PC-3 (cell line): ENCODE measurements at regions not wholly inside any gene's neighbourhood (a gene's known extent, or its start where the extent isn't known, plus 50 kb on each side); places are given as distances from the start of the nearest gene placed in this dataset.

Experiments
- ATAC-seq: fragments of 200-7000 bp; cut with Tn5 transposase; 2 replicates; pipeline ENCODE4 v1.9.1; 2020; ENCODE audit warnings: mild to moderate bottlenecking, moderate library complexity
- BruUV-seq: library from RNA; stranded (reverse); fragments of 400-500 nt; replicated peaks from 2 replicates; lab custom pipeline; 2021; lab: Mats Ljungman, UMichigan
- CTCF ChIA-PET: fragments of 300-600 bp; sonication (Branson Sonifier 250); formaldehyde crosslinking; loops from one replicate; lab custom pipeline; 2022; ENCODE audit warnings: antibody characterized with exemption; lab: Charles Lee
- POLR2A ChIA-PET: fragments of 300-600 bp; sonication (Branson Sonifier 250); formaldehyde crosslinking; loops from one replicate; lab custom pipeline; 2022; ENCODE audit warnings: antibody characterized with exemption; ENCODE audit not compliant: unreplicated experiment; lab: Charles Lee
- DNase-seq: peaks from one replicate; pipeline ENCODE4 v3.0.0-alpha.2; 2015
- H2AFZ ChIP-seq: fragments of 300-600 bp; sonication (generic); 2 replicates; pipeline ENCODE4 v1.6.0; 2016; ENCODE audit warnings: antibody characterized with exemption, low read length
- H3F3A ChIP-seq: fragments of 300-600 bp; sonication (generic); one replicate; pipeline ENCODE4 v1.6.0; 2017; ENCODE audit warnings: antibody characterized with exemption, low read length, control low read depth, mild to moderate bottlenecking; ENCODE audit not compliant: unreplicated experiment
- H3K27ac ChIP-seq: fragments of 300-600 bp; sonication (generic); 2 replicates; pipeline ENCODE4 v1.5.1; 2016; ENCODE audit warnings: mild to moderate bottlenecking, low read length
- H3K27me3 ChIP-seq: fragments of 300-600 bp; sonication (generic); 2 replicates; pipeline ENCODE4 v1.6.1; 2016; ENCODE audit warnings: low read length, mixed read lengths
- H3K36me3 ChIP-seq: fragments of 300-600 bp; sonication (generic); 2 replicates; pipeline ENCODE4 v1.6.1; 2016; ENCODE audit warnings: low read depth, mixed run types, low read length, mixed read lengths
- H3K4me1 ChIP-seq: fragments of 300-600 bp; sonication (generic); 2 replicates; pipeline ENCODE4 v1.5.1; 2016; ENCODE audit warnings: low read length; ENCODE audit not compliant: insufficient read depth
- H3K4me2 ChIP-seq: fragments of 300-600 bp; sonication (generic); 2 replicates; pipeline ENCODE4 v1.6.0; 2016; ENCODE audit warnings: low read length
- H3K4me3 ChIP-seq: fragments of 300-600 bp; sonication (generic); 2 replicates; pipeline ENCODE4 v1.5.1; 2016; ENCODE audit warnings: mild to moderate bottlenecking, low read length, mixed read lengths
- H3K79me2 ChIP-seq: fragments of 300-600 bp; sonication (generic); 2 replicates; pipeline ENCODE4 v1.6.1; 2017; ENCODE audit warnings: low read length, mixed read lengths
- H3K9ac ChIP-seq: fragments of 300-600 bp; sonication (generic); 2 replicates; pipeline ENCODE4 v1.6.0; 2016; ENCODE audit warnings: mild to moderate bottlenecking, low read length
- H3K9me2 ChIP-seq: fragments of 300-600 bp; sonication (generic); replicated peaks from 2 replicates; pipeline ENCODE4 v1.6.1; 2016; ENCODE audit warnings: mixed run types, low read length, mixed read lengths
- H3K9me3 ChIP-seq: fragments of 300-600 bp; sonication (generic); 2 replicates; pipeline ENCODE4 v1.6.1; 2016; ENCODE audit warnings: low read length, mixed read lengths
- H4K20me1 ChIP-seq: fragments of 300-600 bp; sonication (generic); 2 replicates; pipeline ENCODE4 v1.6.1; 2016; ENCODE audit warnings: low read length, mixed read lengths
- EZH2 ChIP-seq: fragments of 300-600 bp; sonication (generic); IDR thresholded peaks from one replicate; pipeline ENCODE4 v1.6.1; 2017; ENCODE audit warnings: antibody characterized with exemption, mild to moderate bottlenecking, low read length; ENCODE audit not compliant: unreplicated experiment
- EZH2phosphoT487 ChIP-seq: fragments of 300-600 bp; sonication (generic); IDR thresholded peaks from 2 replicates; pipeline ENCODE4 v1.6.1; 2018; ENCODE audit warnings: mild to moderate bottlenecking, antibody characterized with exemption, low read length, borderline replicate concordance
- intact Hi-C: fragments of 100-400 bp; cut with micrococcal nuclease; formaldehyde crosslinking; loops from 2 replicates; pipeline ENCODE4 v1.9.0; 2023
- TF ChIP-seq, protein P1 (sequence below): fragments of 300-600 bp; sonication (generic); conservative IDR thresholded peaks from 2 replicates; pipeline ENCODE4 v1.5.1; 2017; ENCODE audit warnings: antibody characterized with exemption, low read depth, mild to moderate bottlenecking, low read length

DNA sequence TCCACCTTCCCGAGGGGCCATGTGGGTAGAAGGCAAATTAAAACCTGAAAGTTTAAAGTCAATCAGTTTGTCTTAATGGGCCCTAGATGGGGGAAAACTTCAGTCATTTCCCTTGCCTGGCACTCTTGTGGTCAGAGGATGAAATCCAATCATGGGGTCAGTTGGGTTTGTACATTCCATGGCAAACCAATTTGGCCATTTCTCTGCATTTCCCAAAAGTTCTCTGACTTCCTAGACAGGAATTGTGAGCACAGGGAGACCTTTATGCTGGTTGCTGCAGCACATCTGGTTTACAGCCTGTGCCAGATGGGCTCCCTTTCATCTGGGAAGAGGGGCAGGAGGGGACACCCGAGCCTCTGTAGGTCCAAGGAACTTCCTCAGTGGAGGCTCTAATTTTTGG, 113.0 kb downstream of the CYP26A1 start:
- no peak overlapping the region for H2AFZ ChIP-seq
- H3F3A ChIP-seq: no peaks in the 10 kb centered on the region
- no peak overlapping the region for H3K4me3 ChIP-seq
- ATAC-seq (no peak), DNase-seq (no peak)
- intact Hi-C loops: no loop called here
- H3K27me3 ChIP-seq: no peaks in the 10 kb centered on the region
- no peak overlapping the region for H3K4me2 ChIP-seq
- no peaks in the 10 kb centered on the region for H3K9me2 ChIP-seq
- TF ChIP-seq, protein P1, sequence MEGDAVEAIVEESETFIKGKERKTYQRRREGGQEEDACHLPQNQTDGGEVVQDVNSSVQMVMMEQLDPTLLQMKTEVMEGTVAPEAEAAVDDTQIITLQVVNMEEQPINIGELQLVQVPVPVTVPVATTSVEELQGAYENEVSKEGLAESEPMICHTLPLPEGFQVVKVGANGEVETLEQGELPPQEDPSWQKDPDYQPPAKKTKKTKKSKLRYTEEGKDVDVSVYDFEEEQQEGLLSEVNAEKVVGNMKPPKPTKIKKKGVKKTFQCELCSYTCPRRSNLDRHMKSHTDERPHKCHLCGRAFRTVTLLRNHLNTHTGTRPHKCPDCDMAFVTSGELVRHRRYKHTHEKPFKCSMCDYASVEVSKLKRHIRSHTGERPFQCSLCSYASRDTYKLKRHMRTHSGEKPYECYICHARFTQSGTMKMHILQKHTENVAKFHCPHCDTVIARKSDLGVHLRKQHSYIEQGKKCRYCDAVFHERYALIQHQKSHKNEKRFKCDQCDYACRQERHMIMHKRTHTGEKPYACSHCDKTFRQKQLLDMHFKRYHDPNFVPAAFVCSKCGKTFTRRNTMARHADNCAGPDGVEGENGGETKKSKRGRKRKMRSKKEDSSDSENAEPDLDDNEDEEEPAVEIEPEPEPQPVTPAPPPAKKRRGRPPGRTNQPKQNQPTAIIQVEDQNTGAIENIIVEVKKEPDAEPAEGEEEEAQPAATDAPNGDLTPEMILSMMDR: no peak
- no peak for TF ChIP-seq EZH2
- no peak for TF ChIP-seq EZH2phosphoT487
- H3K9ac ChIP-seq: no peak overlapping the region
- H4K20me1 ChIP-seq: no peaks in the 10 kb centered on the region
- H3K79me2 ChIP-seq: no peaks in the 10 kb centered on the region
- BruUV-seq: no TSS peak
- no peaks in the 10 kb centered on the region for H3K36me3 ChIP-seq
- H3K27ac ChIP-seq: no peak overlapping the region
- ChIA-PET POLR2A (no interaction called here), CTCF (no interaction called here)
- no peaks in the 10 kb centered on the region for H3K9me3 ChIP-seq
- peaks cover 16% of the 10 kb centered on the region; the same call in 1 of the 2 replicates for H3K4me1 ChIP-seq

DNA sequence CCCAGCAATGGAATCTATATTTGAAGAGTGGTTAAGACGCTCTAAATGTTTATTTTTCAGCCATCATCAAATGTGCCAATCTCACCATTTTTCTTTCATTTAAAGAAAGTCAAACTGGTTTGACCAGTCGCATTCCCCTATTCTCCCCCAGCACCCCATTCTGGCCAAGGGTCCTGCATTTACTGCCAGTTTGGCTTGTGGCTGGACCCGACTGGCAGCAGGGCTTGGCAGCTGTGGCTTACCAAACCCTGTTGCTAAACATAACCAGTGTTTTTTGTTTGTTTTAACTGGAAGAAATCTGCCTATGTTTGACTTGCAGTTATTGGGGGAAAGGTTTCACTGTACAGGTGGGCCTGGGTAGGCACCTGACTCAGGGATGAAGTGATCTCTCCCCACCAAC, 116.3 kb downstream of the CYP26A1 start:
- Histone ChIP-seq H3K4me3 (no peak overlapping the region), H4K20me1 (no peaks in the 10 kb centered on the region), H2AFZ (0 out of 2 replicates have a peak overlapping the region, but pooled peaks have one; percentile 39), H3K9me2 (no peaks in the 10 kb centered on the region), H3K27me3 (no peaks in the 10 kb centered on the region), H3K79me2 (no peaks in the 10 kb centered on the region), H3K36me3 (no peaks in the 10 kb centered on the region), H3K9ac (no peak overlapping the region), H3F3A (no peaks in the 10 kb centered on the region), H3K4me1 (peaks cover 16% of the 10 kb centered on the region; the same call in 1 of the 2 replicates), H3K9me3 (no peaks in the 10 kb centered on the region), H3K27ac (peak overlapping the region; percentile 16; the same call in 1 of the 2 replicates), H3K4me2 (peak overlapping the region; percentile 29)
- no TSS peak for BruUV-seq
- TF ChIP-seq EZH2: no peak
- TF ChIP-seq, protein P1: no peak
- TF ChIP-seq EZH2phosphoT487: no peak
- DNase-seq: peak; percentile 75
- intact Hi-C loops: no loop called here
- ATAC-seq: peak; percentile 40
- ChIA-PET POLR2A (no interaction called here), CTCF (no interaction called here)

DNA sequence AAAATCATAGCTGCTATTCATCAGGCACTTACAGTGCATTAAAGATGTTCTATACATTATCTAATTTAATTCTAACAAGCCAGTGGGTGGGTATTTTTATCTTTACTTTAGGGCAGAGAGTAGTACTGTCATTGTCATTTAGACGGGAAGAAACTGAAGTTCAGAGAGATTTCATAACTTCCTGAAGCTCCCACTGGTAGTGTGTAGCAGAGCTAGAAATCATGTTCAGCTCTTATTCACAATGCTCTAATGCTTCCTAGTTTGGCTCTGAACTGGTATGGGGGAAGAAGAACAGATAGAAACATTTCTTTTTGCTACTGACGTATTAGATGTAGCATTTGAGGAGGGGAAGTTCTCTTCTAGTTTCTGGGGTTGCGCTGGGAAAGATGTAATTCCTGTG, 116.7 kb downstream of the CYP26A1 start:
- no peak; the same call in 1 of the 2 replicates for ATAC-seq
- no peaks in the 10 kb centered on the region for H3K27me3 ChIP-seq
- H3K9me3 ChIP-seq: no peaks in the 10 kb centered on the region
- CTCF ChIA-PET: no interaction called here
- intact Hi-C loops: no loop called here
- no peak overlapping the region for H3K9ac ChIP-seq
- H3K4me2 ChIP-seq: peak overlapping the region; percentile 29
- no peak overlapping the region for H2AFZ ChIP-seq
- H3K9me2 ChIP-seq: no peaks in the 10 kb centered on the region
- TF ChIP-seq, protein P1: no peak
- no peak for TF ChIP-seq EZH2
- no peak for TF ChIP-seq EZH2phosphoT487
- BruUV-seq: no TSS peak
- H3K36me3 ChIP-seq: no peaks in the 10 kb centered on the region
- peak overlapping the region; percentile 16; the same call in 1 of the 2 replicates for H3K27ac ChIP-seq
- H3K4me1 ChIP-seq: peaks cover 16% of the 10 kb centered on the region; the same call in 1 of the 2 replicates
- H3K79me2 ChIP-seq: no peaks in the 10 kb centered on the region
- POLR2A ChIA-PET: interaction anchor here (0.5 kb wide), 1 partner anchor 46 kb away, joined by 3 read pairs; no protein-coding TSS in a partner anchor
- no peak for DNase-seq
- H3K4me3 ChIP-seq: no peak overlapping the region
- H4K20me1 ChIP-seq: no peaks in the 10 kb centered on the region
- H3F3A ChIP-seq: no peaks in the 10 kb centered on the region
